IPS DF 4.7 (cell line): ENCODE measurements at regions not wholly inside any gene's neighbourhood (a gene's known extent, or its start where the extent isn't known, plus 50 kb on each side); places are given as distances from the start of the nearest gene placed in this dataset.
A peak's percentile ranks its signal among the peaks of the same experiment; 100 is the strongest.

Experiments
- DNase-seq: peaks from one replicate; pipeline ENCODE4 v3.0.0-alpha.2; 2013; ENCODE audit warnings: low spot score; ENCODE audit errors: extremely low read depth

GRCh38 chr13:62296812-62297211, 881.2 kb upstream of the PCDH20 start:
- no peak for DNase-seq

GRCh38 chr13:62294244-62294643, 878.6 kb upstream of the PCDH20 start:
- DNase-seq: no peak

GRCh38 chr13:62292714-62293480, 877.2 kb upstream of the PCDH20 start:
- no peak for DNase-seq

- DNase-seq: no peak
These were observed 874.9 kb upstream of the PCDH20 start for GRCh38 chr13:62290542-62290941.

- DNase-seq: no peak
These were observed 872.1 kb upstream of the PCDH20 start for GRCh38 chr13:62287764-62288163.

GRCh38 chr13:62280590-62280989, 864.9 kb upstream of the PCDH20 start:
- DNase-seq: no peak

- no peak for DNase-seq
These were observed 862.6 kb upstream of the PCDH20 start for GRCh38 chr13:62278271-62278670.

GRCh38 chr13:62251734-62252133, 836.1 kb upstream of the PCDH20 start:
- no peak for DNase-seq

- no peak for DNase-seq
These were observed 835.0 kb upstream of the PCDH20 start for GRCh38 chr13:62250501-62251201.

GRCh38 chr13:62246581-62246980, 830.9 kb upstream of the PCDH20 start:
- no peak for DNase-seq

- no peak for DNase-seq
These were observed 827.5 kb upstream of the PCDH20 start for GRCh38 chr13:62243106-62243505.

GRCh38 chr13:62234780-62235440, 819.3 kb upstream of the PCDH20 start:
- DNase-seq: no peak

GRCh38 chr13:62210951-62211350, 795.3 kb upstream of the PCDH20 start:
- DNase-seq: no peak

- no peak for DNase-seq
These were observed 793.9 kb upstream of the PCDH20 start for GRCh38 chr13:62209529-62209928.

GRCh38 chr13:62207388-62207787, 791.7 kb upstream of the PCDH20 start:
- DNase-seq: no peak

- no peak for DNase-seq
These were observed 790.5 kb upstream of the PCDH20 start for GRCh38 chr13:62206165-62206564.

GRCh38 chr13:62205273-62205672, 789.6 kb upstream of the PCDH20 start:
- DNase-seq: no peak

- no peak for DNase-seq
These were observed 778.7 kb upstream of the PCDH20 start for GRCh38 chr13:62194371-62194770.

GRCh38 chr13:62193919-62194318, 778.3 kb upstream of the PCDH20 start:
- no peak for DNase-seq

GRCh38 chr13:62185631-62186255, 770.1 kb upstream of the PCDH20 start:
- peak; percentile 19 for DNase-seq

GRCh38 chr13:62176051-62176450, 760.4 kb upstream of the PCDH20 start:
- DNase-seq: no peak

GRCh38 chr13:62173958-62174357, 758.3 kb upstream of the PCDH20 start:
- DNase-seq: no peak
